GM23338 (cell line): ENCODE measurements at regions not wholly inside any gene's neighbourhood (a gene's known extent, or its start where the extent isn't known, plus 50 kb on each side); places are given as distances from the start of the nearest gene placed in this dataset.

Source experiments
- ATAC-seq: fragments of 200-7000 bp; cut with Tn5 transposase; 3 replicates; pipeline ENCODE4 v1.9.1; 2020
- DNase-seq: peaks from one replicate; pipeline ENCODE4 v3.0.0-alpha.2; 2015; ENCODE audit warnings: low spot score
- H2AFZ ChIP-seq: fragments of 200-600 bp; sonication (generic); 2 replicates; pipeline ENCODE4 v1.8.0; 2016; ENCODE audit warnings: antibody characterized with exemption, mild to moderate bottlenecking, moderate library complexity
- H3F3A ChIP-seq: fragments of 200-600 bp; sonication (generic); replicated peaks from 2 replicates; pipeline ENCODE4 v1.8.0; 2017; ENCODE audit warnings: antibody characterized with exemption, mixed run types, low read depth
- H3K27ac ChIP-seq: fragments of 200-600 bp; sonication (generic); 2 replicates; pipeline ENCODE4 v1.6.1; 2016; ENCODE audit warnings: low read depth
- H3K27me3 ChIP-seq: fragments of 200-600 bp; sonication (generic); 2 replicates; pipeline ENCODE4 v1.8.0; 2016; ENCODE audit warnings: mild to moderate bottlenecking, mixed run types, moderate library complexity; ENCODE audit not compliant: insufficient read depth
- H3K36me3 ChIP-seq: fragments of 200-600 bp; sonication (generic); 2 replicates; pipeline ENCODE4 v1.8.0; 2016; ENCODE audit warnings: mild to moderate bottlenecking; ENCODE audit not compliant: insufficient read depth
- H3K4me1 ChIP-seq: fragments of 200-600 bp; sonication (generic); 2 replicates; pipeline ENCODE4 v1.8.0; 2016; ENCODE audit warnings: mild to moderate bottlenecking, moderate library complexity; ENCODE audit not compliant: insufficient read depth
- H3K4me2 ChIP-seq: fragments of 200-600 bp; sonication (generic); 2 replicates; pipeline ENCODE4 v1.7.1; 2017; ENCODE audit warnings: mixed run types
- H3K4me3 ChIP-seq: fragments of 200-600 bp; sonication (generic); 2 replicates; pipeline ENCODE4 v1.6.1; 2016; ENCODE audit warnings: mixed run types
- H3K79me2 ChIP-seq: fragments of 200-600 bp; sonication (generic); replicated peaks from 2 replicates; pipeline ENCODE4 v1.8.0; 2017; ENCODE audit warnings: mild to moderate bottlenecking; ENCODE audit not compliant: insufficient read depth
- H3K9me2 ChIP-seq: fragments of 200-600 bp; sonication (generic); 2 replicates; pipeline ENCODE4 v1.8.0; 2017; ENCODE audit not compliant: insufficient read depth
- H4K20me1 ChIP-seq: fragments of 200-600 bp; sonication (generic); replicated peaks from 2 replicates; pipeline ENCODE4 v1.8.0; 2017; ENCODE audit warnings: mild to moderate bottlenecking; ENCODE audit not compliant: insufficient read depth
- H3K27ac Mint-ChIP-seq: 2 replicates; pipeline ENCODE4 v1.8.0; 2020; ENCODE audit warnings: inconsistent platforms, mild to moderate bottlenecking, moderate library complexity, mixed read lengths
- H3K27me3 Mint-ChIP-seq: 3 replicates; pipeline ENCODE4 v1.8.0; 2022; ENCODE audit warnings: low read depth, mild to moderate bottlenecking, moderate library complexity, mixed read lengths, inconsistent platforms; ENCODE audit not compliant: insufficient read depth, poor library complexity
- H3K36me3 Mint-ChIP-seq: 3 replicates; pipeline ENCODE4 v1.8.0; 2021; ENCODE audit warnings: low read depth, mild to moderate bottlenecking, inconsistent platforms, moderate library complexity, mixed read lengths
- H3K4me1 Mint-ChIP-seq: 3 replicates; pipeline ENCODE4 v1.8.0; 2020; ENCODE audit warnings: mild to moderate bottlenecking, inconsistent platforms, mixed read lengths
- H3K4me3 Mint-ChIP-seq: 3 replicates; pipeline ENCODE4 v1.8.0; 2021; ENCODE audit warnings: moderate library complexity, mild to moderate bottlenecking, inconsistent platforms, mixed read lengths
- H3K9me3 Mint-ChIP-seq: 3 replicates; pipeline ENCODE4 v1.8.0; 2020; ENCODE audit warnings: moderate library complexity, mild to moderate bottlenecking, inconsistent platforms, mixed read lengths
- CREB1 ChIP-seq: fragments of 250-450 bp; sonication (Bioruptor Pico); IDR thresholded peaks from 2 replicates; pipeline ENCODE4 v1.5.0; 2020; ENCODE audit warnings: low read depth, mild to moderate bottlenecking, moderate library complexity
- CTCF ChIP-seq, 2 experiments: fragments of 200-600 bp in 1 of 2; sonication (generic) in 1 of 2; conservative IDR thresholded peaks; 2 replicates each; pipeline versions ENCODE4 v1.5.1 to v1.6.1; 2016 to 2017; ENCODE audit warnings: antibody characterized with exemption in 2 of 2, low read depth in 2 of 2, mild to moderate bottlenecking in 2 of 2, moderate library complexity in 1 of 2
- EZH2phosphoT487 ChIP-seq: fragments of 200-600 bp; sonication (generic); IDR thresholded peaks from one replicate; pipeline ENCODE4 v1.8.1; 2018; ENCODE audit warnings: antibody characterized with exemption; ENCODE audit not compliant: unreplicated experiment
- NANOG ChIP-seq: IDR thresholded peaks from 2 replicates; pipeline ENCODE4 v1.6.1; 2016; ENCODE audit warnings: antibody characterized with exemption, borderline replicate concordance
- STAT1 ChIP-seq: IDR thresholded peaks from one replicate; pipeline ENCODE4 v1.6.1; 2016; ENCODE audit warnings: antibody characterized with exemption; ENCODE audit not compliant: unreplicated experiment
- ZNF331 ChIP-seq: fragments of 250-450 bp; sonication (Bioruptor Pico); IDR thresholded peaks from 2 replicates; pipeline ENCODE4 v1.5.0; 2020; ENCODE audit warnings: low read depth, mild to moderate bottlenecking, moderate library complexity
- TF ChIP-seq, protein P1 (sequence below): fragments of 250-450 bp; sonication (Bioruptor Pico); IDR thresholded peaks from 2 replicates; pipeline ENCODE4 v1.5.0; 2020; ENCODE audit warnings: mild to moderate bottlenecking, moderate library complexity

GRCh38 chr1:67978890-67979516 lies 71.4 kb downstream of the DIRAS3 start:
- H3K79me2 ChIP-seq: no peaks in the 10 kb centered on the region
- no peak overlapping the region for H3K27ac Mint-ChIP-seq
- peaks cover 2% of the 10 kb centered on the region for H3K4me1 Mint-ChIP-seq
- H3K27me3 Mint-ChIP-seq: no peaks in the 10 kb centered on the region
- no peak for ATAC-seq
- no peak overlapping the region for H3K27ac ChIP-seq
- no peaks in the 10 kb centered on the region for H3K36me3 ChIP-seq
- no peak for DNase-seq
- TF ChIP-seq CREB1 (CRISPR knock-in tag): no peak
- no peak for TF ChIP-seq NANOG
- TF ChIP-seq CTCF (conservative IDR thresholded peaks at IDR 0.05; ENCODE audit: low read depth in 2 of 2): no peak
- no peak for TF ChIP-seq EZH2phosphoT487
- no peak for TF ChIP-seq ZNF331
- no peak for TF ChIP-seq STAT1
- TF ChIP-seq, protein P1, sequence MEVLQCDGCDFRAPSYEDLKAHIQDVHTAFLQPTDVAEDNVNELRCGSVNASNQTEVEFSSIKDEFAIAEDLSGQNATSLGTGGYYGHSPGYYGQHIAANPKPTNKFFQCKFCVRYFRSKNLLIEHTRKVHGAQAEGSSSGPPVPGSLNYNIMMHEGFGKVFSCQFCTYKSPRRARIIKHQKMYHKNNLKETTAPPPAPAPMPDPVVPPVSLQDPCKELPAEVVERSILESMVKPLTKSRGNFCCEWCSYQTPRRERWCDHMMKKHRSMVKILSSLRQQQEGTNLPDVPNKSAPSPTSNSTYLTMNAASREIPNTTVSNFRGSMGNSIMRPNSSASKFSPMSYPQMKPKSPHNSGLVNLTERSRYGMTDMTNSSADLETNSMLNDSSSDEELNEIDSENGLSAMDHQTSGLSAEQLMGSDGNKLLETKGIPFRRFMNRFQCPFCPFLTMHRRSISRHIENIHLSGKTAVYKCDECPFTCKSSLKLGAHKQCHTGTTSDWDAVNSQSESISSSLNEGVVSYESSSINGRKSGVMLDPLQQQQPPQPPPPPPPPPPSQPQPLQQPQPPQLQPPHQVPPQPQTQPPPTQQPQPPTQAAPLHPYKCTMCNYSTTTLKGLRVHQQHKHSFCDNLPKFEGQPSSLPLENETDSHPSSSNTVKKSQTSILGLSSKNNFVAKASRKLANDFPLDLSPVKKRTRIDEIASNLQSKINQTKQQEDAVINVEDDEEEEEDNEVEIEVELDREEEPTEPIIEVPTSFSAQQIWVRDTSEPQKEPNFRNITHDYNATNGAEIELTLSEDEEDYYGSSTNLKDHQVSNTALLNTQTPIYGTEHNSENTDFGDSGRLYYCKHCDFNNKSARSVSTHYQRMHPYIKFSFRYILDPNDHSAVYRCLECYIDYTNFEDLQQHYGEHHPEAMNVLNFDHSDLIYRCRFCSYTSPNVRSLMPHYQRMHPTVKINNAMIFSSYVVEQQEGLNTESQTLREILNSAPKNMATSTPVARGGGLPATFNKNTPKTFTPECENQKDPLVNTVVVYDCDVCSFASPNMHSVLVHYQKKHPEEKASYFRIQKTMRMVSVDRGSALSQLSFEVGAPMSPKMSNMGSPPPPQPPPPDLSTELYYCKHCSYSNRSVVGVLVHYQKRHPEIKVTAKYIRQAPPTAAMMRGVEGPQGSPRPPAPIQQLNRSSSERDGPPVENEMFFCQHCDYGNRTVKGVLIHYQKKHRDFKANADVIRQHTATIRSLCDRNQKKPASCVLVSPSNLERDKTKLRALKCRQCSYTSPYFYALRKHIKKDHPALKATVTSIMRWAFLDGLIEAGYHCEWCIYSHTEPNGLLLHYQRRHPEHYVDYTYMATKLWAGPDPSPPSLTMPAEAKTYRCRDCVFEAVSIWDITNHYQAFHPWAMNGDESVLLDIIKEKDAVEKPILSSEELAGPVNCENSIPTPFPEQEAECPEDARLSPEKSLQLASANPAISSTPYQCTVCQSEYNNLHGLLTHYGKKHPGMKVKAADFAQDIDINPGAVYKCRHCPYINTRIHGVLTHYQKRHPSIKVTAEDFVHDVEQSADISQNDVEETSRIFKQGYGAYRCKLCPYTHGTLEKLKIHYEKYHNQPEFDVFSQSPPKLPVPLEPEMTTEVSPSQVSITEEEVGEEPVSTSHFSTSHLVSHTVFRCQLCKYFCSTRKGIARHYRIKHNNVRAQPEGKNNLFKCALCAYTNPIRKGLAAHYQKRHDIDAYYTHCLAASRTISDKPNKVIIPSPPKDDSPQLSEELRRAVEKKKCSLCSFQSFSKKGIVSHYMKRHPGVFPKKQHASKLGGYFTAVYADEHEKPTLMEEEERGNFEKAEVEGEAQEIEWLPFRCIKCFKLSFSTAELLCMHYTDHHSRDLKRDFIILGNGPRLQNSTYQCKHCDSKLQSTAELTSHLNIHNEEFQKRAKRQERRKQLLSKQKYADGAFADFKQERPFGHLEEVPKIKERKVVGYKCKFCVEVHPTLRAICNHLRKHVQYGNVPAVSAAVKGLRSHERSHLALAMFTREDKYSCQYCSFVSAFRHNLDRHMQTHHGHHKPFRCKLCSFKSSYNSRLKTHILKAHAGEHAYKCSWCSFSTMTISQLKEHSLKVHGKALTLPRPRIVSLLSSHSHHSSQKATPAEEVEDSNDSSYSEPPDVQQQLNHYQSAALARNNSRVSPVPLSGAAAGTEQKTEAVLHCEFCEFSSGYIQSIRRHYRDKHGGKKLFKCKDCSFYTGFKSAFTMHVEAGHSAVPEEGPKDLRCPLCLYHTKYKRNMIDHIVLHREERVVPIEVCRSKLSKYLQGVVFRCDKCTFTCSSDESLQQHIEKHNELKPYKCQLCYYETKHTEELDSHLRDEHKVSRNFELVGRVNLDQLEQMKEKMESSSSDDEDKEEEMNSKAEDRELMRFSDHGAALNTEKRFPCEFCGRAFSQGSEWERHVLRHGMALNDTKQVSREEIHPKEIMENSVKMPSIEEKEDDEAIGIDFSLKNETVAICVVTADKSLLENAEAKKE (CRISPR knock-in tag): no peak
- H3K4me3 Mint-ChIP-seq: no peak overlapping the region
- no peaks in the 10 kb centered on the region for H4K20me1 ChIP-seq
- no peaks in the 10 kb centered on the region for H3K9me3 Mint-ChIP-seq
- H3K36me3 Mint-ChIP-seq: no peaks in the 10 kb centered on the region
- no peaks in the 10 kb centered on the region for H3F3A ChIP-seq
- H3K4me1 ChIP-seq: no peaks in the 10 kb centered on the region
- H3K4me2 ChIP-seq: no peak overlapping the region
- no peak overlapping the region for H2AFZ ChIP-seq
- H3K4me3 ChIP-seq: no peak overlapping the region
- no peaks in the 10 kb centered on the region for H3K9me2 ChIP-seq
- H3K27me3 ChIP-seq: no peaks in the 10 kb centered on the region
